K562 (cell line): ENCODE measurements at regions not wholly inside any gene's neighbourhood (a gene's known extent, or its start where the extent isn't known, plus 50 kb on each side); places are given as distances from the start of the nearest gene placed in this dataset.

ENCODE experiments used
- ATAC-seq: fragments of 200-7000 bp; cut with Tn5 transposase; 3 replicates; pipeline ENCODE4 v1.9.1; 2020; ENCODE audit warnings: moderate library complexity
- BruUV-seq: library from RNA; stranded (reverse); fragments of 400-500 nt; replicated peaks from 2 replicates; lab custom pipeline; 2021; lab: Mats Ljungman, UMichigan
- CTCF ChIA-PET: fragments of 300-600 bp; formaldehyde crosslinking; extraction: SDS; loops from one replicate; lab custom pipeline; 2021; ENCODE audit warnings: low intra/inter-chr PET ratio; lab: Yijun Ruan, JAX
- POLR2A ChIA-PET: fragments of 300-600, 350-650 bp; sonication (Branson Sonifier 250); formaldehyde crosslinking; extraction: SDS; loops from one replicate; lab custom pipeline; 2021; ENCODE audit warnings: antibody characterized with exemption, inconsistent platforms; lab: Yijun Ruan, JAX
- DNase-seq, 4 experiments: peaks; one replicate each; pipeline versions ENCODE4 v3.0.0 to v3.0.0-alpha.2; 2011 to 2018; ENCODE audit warnings: low spot score in 3 of 4, mixed read lengths in 3 of 4; ENCODE audit errors: extremely low read depth in 1 of 4
- FAIRE-seq: peaks from 2 replicates; lab custom pipeline; 2011; peaks lifted over from hg19 to GRCh38; lab: Jason Lieb, UNC
- H2AFZ ChIP-seq: 2 replicates; pipeline ENCODE4 v1.6.0; 2011; ENCODE audit warnings: low read depth, low read length, control low read depth, inconsistent platforms
- H3K27ac ChIP-seq: fragments of 200-600 bp; 3 replicates; pipeline ENCODE4 v1.8.0; 2011; ENCODE audit warnings: low read depth, mild to moderate bottlenecking, control low read depth, inconsistent platforms, low read length, moderate library complexity, mixed read lengths; ENCODE audit errors: extremely low read depth
- H3K27me3 ChIP-seq, 2 experiments: fragments of 300-600 bp in 1 of 2; 2 replicates in 1 of 2; 3 replicates in 1 of 2; pipeline versions ENCODE4 v1.6.0 to v1.8.0; 2011; ENCODE audit warnings: inconsistent platforms in 2 of 2, low read length in 2 of 2, mild to moderate bottlenecking in 1 of 2, mixed read lengths in 1 of 2, moderate library complexity in 1 of 2; ENCODE audit not compliant: control insufficient read depth in 2 of 2, insufficient read depth in 2 of 2
- H3K36me3 ChIP-seq: fragments of 300-600 bp; 3 replicates; pipeline ENCODE4 v1.8.0; 2011; ENCODE audit warnings: mild to moderate bottlenecking, low read length, inconsistent platforms; ENCODE audit not compliant: control insufficient read depth, insufficient read depth
- H3K4me1 ChIP-seq, 2 experiments: fragments of 200-600 bp in 1 of 2; replicated peaks in 1 of 2; 2 replicates in 1 of 2; 3 replicates in 1 of 2; pipeline versions ENCODE4 v1.5.1 to v1.8.0; 2011; ENCODE audit warnings: inconsistent platforms in 2 of 2, low read length in 2 of 2, mild to moderate bottlenecking in 1 of 2, mixed read lengths in 1 of 2, moderate library complexity in 1 of 2; ENCODE audit not compliant: control insufficient read depth in 2 of 2, insufficient read depth in 2 of 2
- H3K4me2 ChIP-seq: 2 replicates; pipeline ENCODE4 v1.6.1; 2011; ENCODE audit warnings: low read length, control low read depth, inconsistent platforms, mixed read lengths; ENCODE audit not compliant: insufficient read depth
- H3K4me3 ChIP-seq: fragments of 200-600 bp; sonication (generic), shearing (Covaris generic); 2 replicates; pipeline ENCODE4 v1.5.1; 2016; ENCODE audit warnings: control low read depth, inconsistent platforms
- H3K79me2 ChIP-seq: fragments of 200-600 bp; 3 replicates; pipeline ENCODE4 v1.8.0; 2011; ENCODE audit warnings: low read length, inconsistent platforms; ENCODE audit not compliant: control insufficient read depth, insufficient read depth
- H3K9ac ChIP-seq, 2 experiments: 2 replicates each; pipeline versions ENCODE4 v1.6.0 to v1.6.1; 2011; ENCODE audit warnings: low read depth in 2 of 2, low read length in 2 of 2, control low read depth in 1 of 2, inconsistent platforms in 1 of 2, mild to moderate bottlenecking in 1 of 2, mixed read lengths in 1 of 2; ENCODE audit not compliant: insufficient read depth in 1 of 2
- H3K9me1 ChIP-seq: one replicate; pipeline ENCODE4 v1.6.0; 2011; ENCODE audit warnings: inconsistent platforms, mild to moderate bottlenecking, low read length, moderate library complexity; ENCODE audit not compliant: control insufficient read depth, insufficient read depth
- H3K9me3 ChIP-seq: replicated peaks from 2 replicates; pipeline ENCODE4 v1.5.1; 2011; ENCODE audit warnings: low read depth, low read length, inconsistent platforms; ENCODE audit not compliant: control insufficient read depth, insufficient read depth
- H4K20me1 ChIP-seq: replicated peaks from 2 replicates; pipeline ENCODE4 v1.6.1; 2011; ENCODE audit warnings: low read length, inconsistent platforms, mixed read lengths; ENCODE audit not compliant: control insufficient read depth, insufficient read depth
- CXXC5 ChIP-seq: fragments of 250-450 bp; sonication (Bioruptor Pico); IDR thresholded peaks from 2 replicates; pipeline ENCODE4 v1.8.0; 2022; ENCODE audit warnings: inconsistent platforms, mild to moderate bottlenecking, moderate library complexity
- DDX20 ChIP-seq: fragments of 450-650 bp; IDR thresholded peaks from 2 replicates; pipeline ENCODE4 v1.6.1; 2016; ENCODE audit warnings: missing genetic modification characterization, low read depth, mild to moderate bottlenecking, missing compliant biosample characterization, moderate library complexity
- ELF1 ChIP-seq: fragments of 200-800 bp; sonication (Bioruptor generic); IDR thresholded peaks from 2 replicates; pipeline ENCODE4 v1.6.1; 2016; ENCODE audit warnings: missing genetic modification characterization, missing compliant biosample characterization
- ETS2 ChIP-seq: IDR thresholded peaks from 2 replicates; pipeline ENCODE4 v1.6.1; 2016; ENCODE audit warnings: borderline replicate concordance, missing genetic modification characterization, mild to moderate bottlenecking, moderate library complexity, missing compliant biosample characterization; ENCODE audit not compliant: poor library complexity, severe bottlenecking
- FOSL1 ChIP-seq: fragments of 200-800 bp; sonication (Bioruptor generic); conservative IDR thresholded peaks from 2 replicates; pipeline ENCODE4 v1.6.1; 2016; ENCODE audit warnings: missing genetic modification characterization, missing compliant biosample characterization
- GMEB1 ChIP-seq: fragments of 250-450 bp; sonication (Bioruptor Pico); IDR thresholded peaks from 2 replicates; pipeline ENCODE4 v1.4.0; 2020; ENCODE audit warnings: mild to moderate bottlenecking
- JUND ChIP-seq, 2 experiments: IDR thresholded peaks; 2 replicates in 1 of 2; 3 replicates in 1 of 2; pipeline ENCODE4 v1.6.1; 2011; ENCODE audit warnings: borderline replicate concordance in 2 of 2, low read depth in 2 of 2, low read length in 2 of 2, improper control_type of control experiment in 1 of 2, missing biosample characterization in 1 of 2, missing genetic modification characterization in 1 of 2, missing genetic modification reagents in 1 of 2
- KDM5B ChIP-seq: fragments of 200-600 bp; sonication (generic); IDR thresholded peaks from 2 replicates; pipeline ENCODE4 v1.6.1; 2012; ENCODE audit warnings: low read depth, mild to moderate bottlenecking, moderate library complexity, low read length, control low read depth, inconsistent platforms; ENCODE audit not compliant: insufficient replicate concordance
- KLF1 ChIP-seq: fragments of 450-650 bp; IDR thresholded peaks from 2 replicates; pipeline ENCODE4 v1.6.1; 2016; ENCODE audit warnings: missing genetic modification characterization, missing compliant biosample characterization
- MBD1 ChIP-seq: fragments of 250-450 bp; sonication (Bioruptor Pico); IDR thresholded peaks from 2 replicates; pipeline ENCODE4 v1.8.0; 2022; ENCODE audit warnings: inconsistent platforms
- NBN ChIP-seq: fragments of 450-650 bp; IDR thresholded peaks from 2 replicates; pipeline ENCODE4 v1.6.1; 2016; ENCODE audit warnings: low read depth, mild to moderate bottlenecking
- NRF1 ChIP-seq, 2 experiments: fragments of 450-650 bp; IDR thresholded peaks in 1 of 2; conservative IDR thresholded peaks in 1 of 2; 2 replicates each; pipeline ENCODE4 v1.6.1; 2014; ENCODE audit warnings: mild to moderate bottlenecking in 2 of 2
- SAP30 ChIP-seq: fragments of 200-600 bp; sonication (generic); IDR thresholded peaks from 2 replicates; pipeline ENCODE4 v1.6.1; 2012; ENCODE audit warnings: borderline replicate concordance, low read depth, mild to moderate bottlenecking, moderate library complexity, low read length, control low read depth, inconsistent platforms; ENCODE audit not compliant: insufficient read depth, poor library complexity, severe bottlenecking
- SIN3A ChIP-seq, 2 experiments: fragments of 150-350 bp in 1 of 2; IDR thresholded peaks; 2 replicates each; pipeline ENCODE4 v1.6.1; 2011 to 2016; ENCODE audit warnings: borderline replicate concordance in 2 of 2, low read depth in 2 of 2, low read length in 2 of 2, mild to moderate bottlenecking in 2 of 2, moderate library complexity in 2 of 2; ENCODE audit not compliant: control insufficient read depth in 1 of 2
- SRSF1 ChIP-seq: fragments of 200-400 bp; formaldehyde crosslinking; IDR thresholded peaks from 2 replicates; pipeline ENCODE4 v1.6.1; 2017; ENCODE audit warnings: mild to moderate bottlenecking, low read depth, low read length, moderate library complexity
- TSC22D4 ChIP-seq: fragments of 450-650 bp; IDR thresholded peaks from 2 replicates; pipeline ENCODE4 v1.6.1; 2016; ENCODE audit warnings: missing genetic modification characterization, missing biosample characterization, control low read depth
- ZNF174 ChIP-seq: fragments of 250-450 bp; sonication (Bioruptor Pico); IDR thresholded peaks from 2 replicates; pipeline ENCODE4 v1.4.0; 2020; ENCODE audit warnings: mild to moderate bottlenecking
- ZNF232 ChIP-seq: sonication (generic); formaldehyde crosslinking; IDR thresholded peaks from 2 replicates; pipeline ENCODE4 v1.8.0; 2022; ENCODE audit warnings: mild to moderate bottlenecking, missing genetic modification reagents
- ZNF780A ChIP-seq: fragments of 250-450 bp; sonication (Bioruptor Pico); IDR thresholded peaks from 2 replicates; pipeline ENCODE4 v1.5.0; 2021; ENCODE audit warnings: mild to moderate bottlenecking
- WGBS: fragments of 100-300 bp; shearing (Covaris generic); methylation state at CpG from one replicate; pipeline ENCODE4 v1.1.6; 2016; ENCODE audit warnings: low coverage, mixed read lengths; ENCODE audit not compliant: insufficient coverage; ENCODE audit errors: missing lambda C conversion rate; 5-methylcytosine and 5-hydroxymethylcytosine counted together
- in situ Hi-C: fragments of 300-500 bp; cut with MboI; formaldehyde crosslinking; loops from 4 replicates; pipeline ENCODE4 v1.15.0; 2018; ENCODE audit warnings: inconsistent platforms, mixed read lengths
- intact Hi-C: fragments of 100-400 bp; cut with micrococcal nuclease; formaldehyde crosslinking; loops from 2 replicates; pipeline ENCODE4 v1.14.2; 2022

- DNase-seq (no peak), FAIRE-seq (no peak), ATAC-seq (no peak)
- POLR2A ChIA-PET, result no interaction called here
- H4K20me1 ChIP-seq, result no peaks in the 10 kb centered on the region
- H3K9ac ChIP-seq, result no peak overlapping the region
- intact Hi-C loops (loop anchor here (2.0 to 5.0 kb wide), 2 partner anchors 472 to 1682 kb away; no protein-coding TSS in a partner anchor), in situ Hi-C loops (no loop called here)
- CTCF ChIA-PET, result no interaction called here
- H3K4me3 ChIP-seq, result no peak overlapping the region
- no peaks in the 10 kb centered on the region for H3K79me2 ChIP-seq
- no peak overlapping the region for H2AFZ ChIP-seq
- no peaks in the 10 kb centered on the region for H3K36me3 ChIP-seq
- H3K4me2 ChIP-seq, result no peak overlapping the region
- H3K27ac ChIP-seq, result no peak overlapping the region
- H3K4me1 ChIP-seq, result no peaks in the 10 kb centered on the region
- WGBS, result 10% methylated on average over 2 of the region's 2 CpGs
- no peaks in the 10 kb centered on the region for H3K9me1 ChIP-seq
- H3K9me3 ChIP-seq, result no peaks in the 10 kb centered on the region
- BruUV-seq, result no TSS peak
- H3K27me3 ChIP-seq, result no peaks in the 10 kb centered on the region
- TF ChIP-seq JUND (IDR thresholded peaks at IDR 0.05; ENCODE audit: borderline replicate concordance, low read depth, low read length) (no peak), JUND (tag; IDR thresholded peaks at IDR 0.05; ENCODE audit: borderline replicate concordance, low read depth, low read length) (no peak), ZNF232 (CRISPR knock-in tag) (no peak), FOSL1 (tag) (no peak), DDX20 (tag) (no peak), ZNF174 (no peak), NBN (no peak), KDM5B (no peak), MBD1 (CRISPR knock-in tag) (no peak), NRF1 (conservative IDR thresholded peaks at IDR 0.05 in 1 of 2, IDR thresholded peaks at IDR 0.05 in 1 of 2) (no peak), SIN3A (IDR thresholded peaks at IDR 0.05; ENCODE audit: borderline replicate concordance in 2 of 2, control insufficient read depth in 1 of 2, low read depth in 2 of 2, low read length in 2 of 2) (no peak), KLF1 (no peak), SRSF1 (no peak), TSC22D4 (tag) (no peak), GMEB1 (CRISPR knock-in tag) (no peak), SAP30 (no peak), ETS2 (tag) (no peak), ELF1 (tag) (no peak), CXXC5 (CRISPR knock-in tag) (no peak), ZNF780A (CRISPR knock-in tag) (no peak)
Measured at GRCh38 chr2:157059036-157059435, 198.5 kb upstream of the GALNT5 start.
